Ectodermal cell (in vitro differentiated cells): ENCODE measurements at regions not wholly inside any gene's neighbourhood (a gene's known extent, or its start where the extent isn't known, plus 50 kb on each side); places are given as distances from the start of the nearest gene placed in this dataset.

Experiments used
- H3K27ac ChIP-seq: 2 replicates; pipeline ENCODE4 v1.7.0; 2013; ENCODE audit warnings: mild to moderate bottlenecking, low read depth, low read length; ENCODE audit not compliant: insufficient read depth, poor library complexity, severe bottlenecking
- H3K27me3 ChIP-seq: 2 replicates; pipeline ENCODE4 v1.7.0; 2013; ENCODE audit warnings: mild to moderate bottlenecking, low read length; ENCODE audit not compliant: insufficient read depth, control insufficient read depth, poor library complexity, severe bottlenecking
- H3K36me3 ChIP-seq: one replicate; pipeline ENCODE4 v1.7.0; 2013; ENCODE audit warnings: low read length; ENCODE audit not compliant: control insufficient read depth, insufficient read depth
- H3K4me1 ChIP-seq: one replicate; pipeline ENCODE4 v1.7.0; 2013; ENCODE audit warnings: low read length; ENCODE audit not compliant: control insufficient read depth, insufficient read depth
- H3K4me3 ChIP-seq: 2 replicates; pipeline ENCODE4 v1.7.0; 2013; ENCODE audit warnings: low read depth, low read length, control low read depth; ENCODE audit not compliant: insufficient read depth
- H3K9me3 ChIP-seq: 2 replicates; pipeline ENCODE4 v1.7.0; 2013; ENCODE audit warnings: mild to moderate bottlenecking, low read length, moderate library complexity; ENCODE audit not compliant: control insufficient read depth
- WGBS, 2 experiments: methylation state at CpG; one replicate each; pipeline ENCODE4 v1.1.7; 2013; ENCODE audit warnings: missing lambda C conversion rate in 2 of 2; 5-methylcytosine and 5-hydroxymethylcytosine counted together

- WGBS, 2 experiments, result 91 to 95% methylated on average over 5 of the region's 5 CpGs
- no peaks in the 10 kb centered on the region for H3K27me3 ChIP-seq
These were observed 144.5 kb upstream of the PCBD1 start for GRCh38 chr10:71032887-71033286.

DNA sequence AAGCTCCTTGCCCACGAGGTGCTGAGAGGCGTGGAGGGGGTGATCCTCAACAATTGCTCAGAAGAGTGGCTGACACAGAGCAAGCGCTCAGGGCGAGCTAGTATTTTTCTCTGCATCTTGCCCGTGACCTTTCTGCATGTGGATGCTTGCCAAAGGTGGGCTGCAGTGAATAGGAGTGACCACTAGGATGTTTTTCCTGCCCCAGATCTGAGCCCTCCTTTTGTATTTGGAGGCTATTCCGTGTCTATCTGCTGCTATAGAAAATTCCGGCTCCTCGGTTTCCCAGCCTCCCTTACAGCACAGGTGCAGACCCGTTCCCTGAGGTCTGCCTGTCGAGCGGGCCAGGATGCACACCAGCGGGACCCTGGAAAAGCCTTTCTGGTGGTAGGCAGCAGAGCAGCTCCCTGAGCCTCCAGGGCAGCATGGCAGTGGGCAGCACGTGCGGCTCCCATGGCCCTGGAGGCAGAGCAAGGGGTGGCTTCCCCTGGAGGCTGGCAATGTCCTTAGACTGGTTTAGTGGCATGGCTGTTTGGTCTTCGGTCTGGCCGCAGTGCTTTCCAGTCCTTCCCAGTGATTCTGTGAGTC, 145.1 kb upstream of the PCBD1 start:
- Histone ChIP-seq H3K9me3 (no peaks in the 10 kb centered on the region), H3K27ac (no peak overlapping the region), H3K4me1 (no peaks in the 10 kb centered on the region), H3K27me3 (no peaks in the 10 kb centered on the region), H3K4me3 (no peak overlapping the region), H3K36me3 (no peaks in the 10 kb centered on the region)
- WGBS, 2 experiments, result 89% methylated on average over 16 of the region's 16 CpGs

More at GRCh38 chr10:71032887-71033286, 144.5 kb upstream of the PCBD1 start:
- H3K4me3 ChIP-seq, result no peak overlapping the region
- H3K9me3 ChIP-seq, result no peaks in the 10 kb centered on the region
- H3K4me1 ChIP-seq, result no peaks in the 10 kb centered on the region
- H3K27ac ChIP-seq, result no peak overlapping the region
- H3K36me3 ChIP-seq, result no peaks in the 10 kb centered on the region

DNA sequence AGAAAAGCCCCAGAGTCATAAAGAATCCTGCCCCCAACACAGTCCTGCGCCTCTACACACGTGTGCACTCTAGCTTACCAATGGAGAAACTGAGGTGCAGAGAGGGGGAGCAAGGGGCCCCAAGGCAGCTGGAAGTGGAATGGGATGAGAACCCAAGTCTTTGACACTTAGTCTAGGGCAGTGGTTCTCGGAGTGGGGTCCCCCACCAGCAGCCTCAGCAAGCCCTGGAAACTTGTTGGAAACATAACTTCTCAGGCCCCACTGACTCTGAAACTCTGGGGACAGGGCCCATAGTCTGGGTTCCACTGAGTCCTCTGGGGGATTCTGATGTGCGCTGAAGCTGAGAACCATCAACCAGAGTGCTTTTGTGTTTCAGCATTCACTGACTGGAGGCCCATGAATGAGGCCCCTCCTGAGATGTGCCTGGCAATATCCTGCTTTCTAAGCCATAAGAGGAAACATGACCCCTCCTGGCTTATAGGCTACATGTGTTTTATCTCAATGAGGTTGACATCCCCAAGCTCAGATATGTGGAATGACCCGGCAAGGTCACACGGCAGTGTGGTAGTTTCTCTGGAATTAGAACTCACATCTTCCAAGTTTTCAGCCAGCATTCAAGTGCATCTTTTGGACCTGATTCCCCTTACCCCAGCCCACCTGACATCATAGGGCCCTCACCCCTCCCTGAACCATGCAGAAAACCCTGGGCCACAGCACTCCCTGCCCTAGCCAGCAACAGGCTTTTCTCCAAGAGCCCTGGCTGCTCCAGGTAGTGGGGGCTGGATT, 147.3 kb upstream of the PCBD1 start:
- Histone ChIP-seq H3K36me3 (no peaks in the 10 kb centered on the region), H3K4me3 (no peak overlapping the region), H3K4me1 (peaks cover 6% of the 10 kb centered on the region), H3K9me3 (no peaks in the 10 kb centered on the region), H3K27me3 (no peaks in the 10 kb centered on the region), H3K27ac (no peak overlapping the region)
- 87 to 88% methylated on average over 6 of the region's 6 CpGs for WGBS, 2 experiments

DNA sequence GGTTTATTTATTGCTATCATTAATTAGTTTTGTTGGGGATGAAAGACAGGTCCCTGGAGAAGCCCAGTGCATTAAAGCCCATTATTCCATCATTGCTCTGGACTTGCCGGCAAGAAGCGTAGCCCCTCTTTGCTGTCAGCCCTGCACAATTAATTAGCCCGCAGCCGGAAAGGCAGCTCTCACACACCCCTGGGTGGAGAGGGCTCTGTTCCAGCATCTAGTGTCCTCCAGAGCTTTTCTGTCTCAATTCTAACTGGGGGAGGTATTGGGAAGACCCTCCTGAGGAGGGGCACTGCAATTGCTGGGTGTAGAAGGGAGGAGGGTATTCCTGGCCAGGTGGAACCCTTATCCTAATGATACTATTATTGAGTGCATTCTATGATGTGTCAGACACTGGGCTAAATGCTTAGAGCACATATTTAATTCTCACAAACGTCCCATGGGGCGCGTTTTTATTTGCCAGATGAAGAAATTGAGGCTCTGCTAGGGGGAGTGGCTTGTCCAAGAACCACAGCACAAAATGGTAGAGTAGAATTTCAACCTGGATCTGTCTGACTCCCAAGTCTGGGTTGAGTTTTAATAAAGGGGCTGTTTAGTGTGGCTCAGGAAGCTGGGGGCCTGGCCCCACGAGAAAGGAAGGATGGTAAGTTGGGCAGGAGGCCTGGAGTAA, 148.1 kb upstream of the PCBD1 start:
- Histone ChIP-seq H3K27me3 (no peaks in the 10 kb centered on the region), H3K27ac (no peak overlapping the region), H3K4me3 (no peak overlapping the region), H3K4me1 (peaks cover 8% of the 10 kb centered on the region), H3K36me3 (no peaks in the 10 kb centered on the region), H3K9me3 (no peaks in the 10 kb centered on the region)
- WGBS, 2 experiments, result 91 to 95% methylated on average over 8 of the region's 8 CpGs

- Histone ChIP-seq H3K36me3 (no peaks in the 10 kb centered on the region), H3K27me3 (no peaks in the 10 kb centered on the region), H3K9me3 (no peaks in the 10 kb centered on the region), H3K4me3 (no peak overlapping the region), H3K27ac (no peak overlapping the region), H3K4me1 (peaks cover 10% of the 10 kb centered on the region)
- 82 to 89% methylated on average over 3 of the region's 3 CpGs for WGBS, 2 experiments
These were observed 149.8 kb upstream of the PCBD1 start for GRCh38 chr10:71038091-71038633.

- Histone ChIP-seq H3K9me3 (no peaks in the 10 kb centered on the region), H3K4me3 (no peak overlapping the region), H3K4me1 (peaks cover 10% of the 10 kb centered on the region), H3K27ac (no peak overlapping the region), H3K27me3 (no peaks in the 10 kb centered on the region), H3K36me3 (no peaks in the 10 kb centered on the region)
- WGBS, 2 experiments, result 92% methylated on average over 2 of the region's 2 CpGs
These were observed 150.6 kb upstream of the PCBD1 start for GRCh38 chr10:71038921-71039320.

DNA sequence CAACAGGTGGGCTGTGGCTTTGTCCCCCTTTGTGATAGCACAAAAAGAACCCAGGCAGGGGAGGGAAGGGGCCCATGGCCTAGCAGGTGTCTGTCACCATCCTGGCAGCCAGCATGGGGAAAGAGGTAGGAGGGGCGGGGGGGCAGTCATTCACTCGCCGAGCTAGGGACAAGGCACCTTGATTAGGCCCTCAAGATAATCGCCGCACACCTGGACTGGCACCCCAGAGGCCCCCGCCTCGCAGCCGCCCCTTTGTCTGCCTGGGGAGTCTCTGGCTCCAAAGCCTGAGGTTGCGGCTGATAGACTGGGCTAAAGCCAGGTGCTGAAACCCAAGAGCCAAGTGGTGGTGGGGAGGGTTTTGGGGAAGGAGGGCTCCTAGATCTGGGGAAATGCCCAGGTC, 151.2 kb upstream of the PCBD1 start:
- Histone ChIP-seq H3K27ac (no peak overlapping the region), H3K36me3 (no peaks in the 10 kb centered on the region), H3K4me1 (peaks cover 10% of the 10 kb centered on the region), H3K4me3 (no peak overlapping the region), H3K9me3 (no peaks in the 10 kb centered on the region), H3K27me3 (no peaks in the 10 kb centered on the region)
- WGBS, 2 experiments, result 92% methylated on average over 9 of the region's 9 CpGs

DNA sequence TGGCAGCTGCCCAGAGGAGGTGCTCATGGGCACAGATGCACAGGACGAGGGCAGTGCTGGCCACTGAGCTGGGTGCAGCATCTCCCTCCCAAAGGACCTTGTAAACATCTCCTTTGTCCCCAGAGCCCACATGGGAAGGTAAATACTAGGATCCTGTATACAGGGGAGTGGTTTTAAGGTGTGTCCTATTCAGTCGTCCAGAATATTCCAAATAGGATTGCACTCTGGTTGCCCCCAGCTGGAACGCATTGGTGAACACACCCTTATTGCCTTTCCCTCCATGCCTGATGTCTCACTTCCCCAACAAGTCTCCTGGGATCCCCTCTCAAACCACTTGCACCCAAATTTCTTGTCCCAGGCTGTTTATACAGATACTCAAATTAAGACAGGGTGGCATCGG, 152.0 kb upstream of the PCBD1 start:
- H3K4me1 ChIP-seq, result peaks cover 12% of the 10 kb centered on the region
- no peak overlapping the region for H3K27ac ChIP-seq
- no peaks in the 10 kb centered on the region for H3K9me3 ChIP-seq
- H3K36me3 ChIP-seq, result no peaks in the 10 kb centered on the region
- 87 to 91% methylated on average over 4 of the region's 4 CpGs for WGBS, 2 experiments
- H3K27me3 ChIP-seq, result no peaks in the 10 kb centered on the region
- no peak overlapping the region for H3K4me3 ChIP-seq

DNA sequence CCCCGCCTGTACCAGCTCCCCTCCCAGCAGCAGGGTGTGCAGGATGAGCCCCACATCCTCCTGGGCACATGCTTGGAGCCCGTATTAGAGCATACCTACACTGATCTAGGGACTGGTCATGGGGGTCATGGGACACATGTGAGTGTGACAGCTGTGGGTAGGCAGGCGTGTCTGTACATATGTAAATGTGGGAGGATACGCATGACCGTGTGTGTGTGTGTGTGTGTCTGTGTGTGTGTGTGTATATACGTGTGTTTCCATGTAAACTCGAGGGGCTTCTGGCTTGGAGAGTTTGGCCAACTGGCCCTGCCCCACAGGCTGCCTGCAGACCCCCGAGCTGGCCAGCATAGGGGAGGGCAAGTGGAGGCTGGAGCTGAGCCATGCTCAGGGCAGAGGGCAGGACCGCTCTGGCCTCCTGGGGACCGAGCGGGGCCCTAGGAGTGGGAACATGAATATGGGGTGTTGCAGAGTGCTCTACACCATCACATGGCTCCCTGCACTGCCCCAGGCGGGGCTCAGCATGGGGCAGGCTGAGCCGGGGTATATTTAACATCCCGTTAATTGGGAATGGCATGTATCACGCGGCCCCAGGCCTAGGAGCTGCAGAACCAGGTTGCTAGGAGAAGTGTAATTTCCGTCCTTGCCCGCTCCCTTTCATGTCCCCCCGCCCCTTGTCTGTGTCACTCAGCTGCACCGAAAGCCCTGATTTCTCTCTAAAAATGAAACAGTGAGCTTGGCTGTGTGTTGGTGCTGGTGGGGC, 152.7 kb upstream of the PCBD1 start:
- WGBS, 2 experiments, result 83 to 85% methylated on average over 20 of the region's 20 CpGs
- no peaks in the 10 kb centered on the region for H3K36me3 ChIP-seq
- H3K27ac ChIP-seq, result no peak overlapping the region
- H3K4me3 ChIP-seq, result no peak overlapping the region
- no peaks in the 10 kb centered on the region for H3K27me3 ChIP-seq
- H3K9me3 ChIP-seq, result no peaks in the 10 kb centered on the region
- peaks cover 18% of the 10 kb centered on the region for H3K4me1 ChIP-seq
